A673 (cell line): ENCODE measurements at regions not wholly inside any gene's neighbourhood (a gene's known extent, or its start where the extent isn't known, plus 50 kb on each side); places are given as distances from the start of the nearest gene placed in this dataset.
A peak's percentile ranks its signal among the peaks of the same experiment; 100 is the strongest.

Experiments used
- BruUV-seq: library from RNA; stranded (reverse); fragments of 400-500 nt; replicated peaks from 2 replicates; lab custom pipeline; 2021; lab: Mats Ljungman, UMichigan
- CTCF ChIA-PET: fragments of 300-600 bp; sonication (Branson Sonifier 250); formaldehyde crosslinking; loops from one replicate; lab custom pipeline; 2022; ENCODE audit warnings: antibody characterized with exemption; lab: Charles Lee
- POLR2A ChIA-PET: fragments of 300-600 bp; sonication (Branson Sonifier 250); formaldehyde crosslinking; loops from one replicate; lab custom pipeline; 2022; ENCODE audit warnings: antibody characterized with exemption; ENCODE audit not compliant: low non-redundant PET; lab: Charles Lee
- DNase-seq: peaks from one replicate; pipeline ENCODE4 v3.0.0-alpha.2; 2015; ENCODE audit warnings: low spot score
- H3K27ac ChIP-seq: fragments of 200-600 bp; sonication (generic); 2 replicates; pipeline ENCODE4 v1.5.1; 2016; ENCODE audit warnings: mixed run types, low read depth, mild to moderate bottlenecking, mixed read lengths, antibody characterized with exemption, low read length; ENCODE audit not compliant: poor library complexity, severe bottlenecking
- H3K27me3 ChIP-seq: fragments of 200-600 bp; sonication (generic); replicated peaks from 2 replicates; pipeline ENCODE4 v1.6.1; 2017; ENCODE audit warnings: mixed run types, low read depth, mild to moderate bottlenecking, mixed read lengths, antibody characterized with exemption, low read length; ENCODE audit not compliant: insufficient read depth, poor library complexity
- H3K36me3 ChIP-seq: fragments of 200-600 bp; sonication (generic); 2 replicates; pipeline ENCODE4 v1.6.1; 2016; ENCODE audit warnings: mixed run types, mild to moderate bottlenecking, mixed read lengths, antibody characterized with exemption, low read length; ENCODE audit not compliant: insufficient read depth, poor library complexity, severe bottlenecking
- H3K4me1 ChIP-seq: fragments of 200-600 bp; sonication (generic); 2 replicates; pipeline ENCODE4 v1.6.1; 2017; ENCODE audit warnings: mixed run types, mild to moderate bottlenecking, mixed read lengths, antibody characterized with exemption, low read length; ENCODE audit not compliant: insufficient read depth, poor library complexity, severe bottlenecking
- H3K4me3 ChIP-seq: fragments of 200-600 bp; sonication (generic); 2 replicates; pipeline ENCODE4 v1.5.1; 2016; ENCODE audit warnings: low read depth, mixed run types, mild to moderate bottlenecking, mixed read lengths, low read length; ENCODE audit not compliant: poor library complexity, severe bottlenecking
- H3K9me3 ChIP-seq: fragments of 200-600 bp; sonication (generic); 2 replicates; pipeline ENCODE4 v1.6.1; 2016; ENCODE audit warnings: mixed run types, low read depth, mild to moderate bottlenecking, mixed read lengths, antibody characterized with exemption, low read length; ENCODE audit not compliant: poor library complexity, severe bottlenecking
- CTCF ChIP-seq: fragments of 300-800, 200-600 bp; sonication (generic); conservative IDR thresholded peaks from 2 replicates; pipeline ENCODE4 v1.5.1; 2017; ENCODE audit warnings: low read depth, mild to moderate bottlenecking, antibody characterized with exemption, low read length, moderate library complexity, mixed read lengths
- EZH2 ChIP-seq: fragments of 200-600 bp; sonication (generic); IDR thresholded peaks from 2 replicates; pipeline ENCODE4 v1.6.1; 2017; ENCODE audit warnings: borderline replicate concordance, low read depth, mild to moderate bottlenecking, mixed read lengths, antibody characterized with exemption, low read length; ENCODE audit not compliant: poor library complexity, severe bottlenecking
- intact Hi-C: fragments of 100-400 bp; cut with micrococcal nuclease; formaldehyde crosslinking; loops from one replicate; pipeline ENCODE4 v1.10.0; 2022; ENCODE audit not compliant: unreplicated experiment

- Histone ChIP-seq H3K27ac (no peak overlapping the region), H3K4me1 (no peaks in the 10 kb centered on the region), H3K27me3 (no peaks in the 10 kb centered on the region), H3K9me3 (peaks cover 11% of the 10 kb centered on the region), H3K36me3 (no peaks in the 10 kb centered on the region), H3K4me3 (no peak overlapping the region)
- no TSS peak for BruUV-seq
- POLR2A ChIA-PET, result no interaction called here
- no peak for DNase-seq
- TF ChIP-seq EZH2 (no peak), CTCF (no peak)
- CTCF ChIA-PET, result no interaction called here
- intact Hi-C loops, result no loop called here
Observed at GRCh38 chrX:110563282-110563681, 204.6 kb downstream of the RTL9 start.

- no peaks in the 10 kb centered on the region for H3K4me1 ChIP-seq
- no peaks in the 10 kb centered on the region for H3K27me3 ChIP-seq
- no peak overlapping the region for H3K4me3 ChIP-seq
- H3K9me3 ChIP-seq, result peaks cover 11% of the 10 kb centered on the region
- POLR2A ChIA-PET, result no interaction called here
- peak; percentile 21 for DNase-seq
- CTCF ChIA-PET, result no interaction called here
- no TSS peak for BruUV-seq
- H3K36me3 ChIP-seq, result no peaks in the 10 kb centered on the region
- intact Hi-C loops, result no loop called here
- no peak overlapping the region for H3K27ac ChIP-seq
- TF ChIP-seq CTCF (no peak), EZH2 (no peak)
Observed at GRCh38 chrX:110568441-110568840, 209.8 kb downstream of the RTL9 start.

- Histone ChIP-seq H3K4me3 (no peak overlapping the region), H3K27ac (no peak overlapping the region), H3K4me1 (no peaks in the 10 kb centered on the region), H3K27me3 (no peaks in the 10 kb centered on the region), H3K36me3 (no peaks in the 10 kb centered on the region), H3K9me3 (peaks cover 11% of the 10 kb centered on the region)
- CTCF ChIA-PET, result no interaction called here
- DNase-seq, result no peak
- intact Hi-C loops, result no loop called here
- BruUV-seq, result no TSS peak
- POLR2A ChIA-PET, result no interaction called here
- no peak for TF ChIP-seq EZH2
Observed at GRCh38 chrX:110569506-110569905, 210.9 kb downstream of the RTL9 start.

- POLR2A ChIA-PET, result no interaction called here
- Histone ChIP-seq H3K4me3 (no peak overlapping the region), H3K27ac (no peak overlapping the region), H3K4me1 (no peaks in the 10 kb centered on the region), H3K9me3 (no peaks in the 10 kb centered on the region), H3K36me3 (no peaks in the 10 kb centered on the region), H3K27me3 (no peaks in the 10 kb centered on the region)
- TF ChIP-seq CTCF, result no peak
- TF ChIP-seq EZH2, result no peak
- CTCF ChIA-PET, result no interaction called here
- no peak for DNase-seq
- BruUV-seq, result no TSS peak
- intact Hi-C loops, result no loop called here
Observed at GRCh38 chrX:110578270-110578669, 217.3 kb downstream of the CHRDL1 start.
